HepG2 (cell line): ENCODE measurements at regions not wholly inside any gene's neighbourhood (a gene's known extent, or its start where the extent isn't known, plus 50 kb on each side); places are given as distances from the start of the nearest gene placed in this dataset.

ENCODE experiments used
- ATAD3A ChIP-seq: sonication (generic); formaldehyde crosslinking; IDR thresholded peaks from 2 replicates; pipeline ENCODE4 v1.4.0; 2020; ENCODE audit warnings: missing genetic modification reagents
- CAMTA2 ChIP-seq: sonication (generic); formaldehyde crosslinking; IDR thresholded peaks from 2 replicates; pipeline ENCODE4 v1.4.0; 2020; ENCODE audit warnings: mild to moderate bottlenecking, missing genetic modification reagents, borderline replicate concordance
- CCAR2 ChIP-seq: fragments of 200-400 bp; formaldehyde crosslinking; optimal IDR thresholded peaks from 2 replicates; pipeline ENCODE3; 2018; ENCODE audit warnings: low read depth, mild to moderate bottlenecking, low read length, moderate library complexity
- CTCF ChIP-seq: sonication (generic); formaldehyde crosslinking; IDR thresholded peaks from 2 replicates; pipeline ENCODE4 v1.5.0; 2020; ENCODE audit warnings: mild to moderate bottlenecking, missing genetic modification reagents, moderate library complexity
- E2F5 ChIP-seq: sonication (generic); formaldehyde crosslinking; conservative IDR thresholded peaks from 2 replicates; pipeline ENCODE4 v1.4.0; 2020; ENCODE audit warnings: missing genetic modification reagents
- MTA3 ChIP-seq: sonication (generic); formaldehyde crosslinking; IDR thresholded peaks from 2 replicates; pipeline ENCODE4 v1.4.0; 2020; ENCODE audit warnings: missing genetic modification reagents
- POLR2A ChIP-seq, 2 experiments: IDR thresholded peaks; 2 replicates each; pipeline ENCODE4 v1.6.1; 2011; ENCODE audit warnings: low read depth in 2 of 2, low read length in 2 of 2, mild to moderate bottlenecking in 1 of 2, moderate library complexity in 1 of 2; ENCODE audit not compliant: insufficient read depth in 1 of 2
- PREB ChIP-seq: sonication (generic); formaldehyde crosslinking; IDR thresholded peaks from 2 replicates; pipeline ENCODE4 v1.4.0; 2020; ENCODE audit warnings: missing genetic modification reagents
- SNRNP70 ChIP-seq: fragments of 200-400 bp; formaldehyde crosslinking; IDR thresholded peaks from 2 replicates; pipeline ENCODE4 v1.6.1; 2017; ENCODE audit warnings: mild to moderate bottlenecking, low read depth, low read length, moderate library complexity
- ZBTB39 ChIP-seq: sonication (generic); formaldehyde crosslinking; IDR thresholded peaks from 2 replicates; pipeline ENCODE4 v1.5.0; 2020; ENCODE audit warnings: missing genetic modification reagents
- ZNF24 ChIP-seq: fragments of 450-650 bp; IDR thresholded peaks from 2 replicates; pipeline ENCODE4 v1.6.1; 2017; ENCODE audit warnings: antibody characterized with exemption, mild to moderate bottlenecking
- ZNF687 ChIP-seq: sonication (generic); formaldehyde crosslinking; IDR thresholded peaks from 2 replicates; pipeline ENCODE4 v1.5.1; 2020; ENCODE audit warnings: mild to moderate bottlenecking, missing genetic modification reagents, moderate library complexity

- TF ChIP-seq ATAD3A (no peak), SNRNP70 (no peak), CAMTA2 (no peak), ZBTB39 (CRISPR knock-in tag) (no peak), CTCF (CRISPR knock-in tag) (no peak), ZNF24 (no peak), POLR2A (IDR thresholded peaks at IDR 0.05; ENCODE audit: insufficient read depth in 1 of 2, low read depth in 2 of 2, low read length in 2 of 2) (no peak), E2F5 (CRISPR knock-in tag) (no peak), ZNF687 (no peak), PREB (CRISPR knock-in tag) (no peak), CCAR2 (no peak), MTA3 (CRISPR knock-in tag) (no peak)
Observed at GRCh38 chr4:123052007-123052406, 129.6 kb upstream of the NUDT6 start.
